CD14-positive monocyte (primary cell): ENCODE measurements at regions not wholly inside any gene's neighbourhood (a gene's known extent, or its start where the extent isn't known, plus 50 kb on each side); places are given as distances from the start of the nearest gene placed in this dataset.

Source experiments
- DNase-seq, 3 donors: peaks; one replicate each; pipeline ENCODE4 v3.0.0-alpha.2; 2011 to 2022
- H2AFZ ChIP-seq: 2 replicates; pipeline ENCODE4 v1.6.0; 2012; ENCODE audit warnings: mild to moderate bottlenecking, low read depth, low read length, inconsistent platforms; ENCODE audit not compliant: insufficient read depth, poor library complexity, severe bottlenecking
- H3K27ac ChIP-seq, 2 donors: 1 replicate in 1 of 2; 2 replicates in 1 of 2; pipeline ENCODE4 v1.5.1; 2012 to 2013; ENCODE audit warnings: low read length in 2 of 2, control low read depth in 1 of 2, inconsistent platforms in 1 of 2, low read depth in 1 of 2, mild to moderate bottlenecking in 1 of 2
- H3K27me3 ChIP-seq, 2 donors: one replicate each; pipeline versions ENCODE4 v1.6.0 to v1.6.1; 2011 to 2013; ENCODE audit warnings: low read length in 2 of 2; ENCODE audit not compliant: control insufficient read depth in 2 of 2, insufficient read depth in 2 of 2
- H3K36me3 ChIP-seq, 2 donors: replicated peaks in 1 of 2; 1 replicate in 1 of 2; 2 replicates in 1 of 2; pipeline versions ENCODE4 v1.5.1 to v1.6.1; 2012 to 2013; ENCODE audit warnings: low read length in 2 of 2, control low read depth in 1 of 2, inconsistent platforms in 1 of 2, mild to moderate bottlenecking in 1 of 2; ENCODE audit not compliant: insufficient read depth in 2 of 2, control insufficient read depth in 1 of 2
- H3K4me1 ChIP-seq, 2 donors: 1 replicate in 1 of 2; 2 replicates in 1 of 2; pipeline versions ENCODE4 v1.5.1 to v1.6.1; 2012 to 2013; ENCODE audit warnings: low read length in 2 of 2, control low read depth in 1 of 2, inconsistent platforms in 1 of 2, mild to moderate bottlenecking in 1 of 2, moderate library complexity in 1 of 2; ENCODE audit not compliant: insufficient read depth in 2 of 2, control insufficient read depth in 1 of 2
- H3K4me2 ChIP-seq: replicated peaks from 2 replicates; pipeline ENCODE3; 2012; ENCODE audit warnings: low read length, moderate library complexity, mild to moderate bottlenecking; ENCODE audit not compliant: poor library complexity, severe bottlenecking; ENCODE audit errors: extremely low read depth
- H3K4me3 ChIP-seq, 3 experiments: fragments of 200-600 bp in 1 of 3; sonication (generic) in 1 of 3; replicated peaks in 1 of 3; 1 replicate in 2 of 3; 2 replicates in 1 of 3; pipeline ENCODE4 v1.5.1; 2011 to 2013; ENCODE audit warnings: low read length in 3 of 3, mild to moderate bottlenecking in 3 of 3, control low read depth in 2 of 3, low read depth in 2 of 3, inconsistent platforms in 1 of 3, moderate library complexity in 1 of 3
- H3K79me2 ChIP-seq: 2 replicates; pipeline ENCODE4 v1.6.0; 2012; ENCODE audit warnings: mild to moderate bottlenecking, control low read depth, inconsistent platforms, low read length, moderate library complexity; ENCODE audit not compliant: insufficient read depth
- H3K9ac ChIP-seq: 2 replicates; pipeline ENCODE4 v1.6.0; 2017; ENCODE audit warnings: low read length, mild to moderate bottlenecking; ENCODE audit not compliant: insufficient read depth, poor library complexity, severe bottlenecking
- H3K9me3 ChIP-seq, 2 donors: replicated peaks in 1 of 2; 1 replicate in 1 of 2; 2 replicates in 1 of 2; pipeline versions ENCODE4 v1.5.1 to v1.6.1; 2012 to 2013; ENCODE audit warnings: low read length in 2 of 2, control low read depth in 1 of 2; ENCODE audit not compliant: control insufficient read depth in 1 of 2, insufficient read depth in 1 of 2
- H4K20me1 ChIP-seq: 2 replicates; pipeline ENCODE4 v1.6.0; 2012; ENCODE audit warnings: mild to moderate bottlenecking, low read length, control low read depth, moderate library complexity; ENCODE audit not compliant: insufficient read depth
- H3K27ac Mint-ChIP-seq, 7 donors: one replicate each; pipeline ENCODE4 v1.8.0; 2020; ENCODE audit warnings: mild to moderate bottlenecking in 7 of 7, mixed read lengths in 7 of 7, moderate library complexity in 6 of 7, inconsistent platforms in 2 of 7
- H3K27me3 Mint-ChIP-seq, 3 donors: one replicate each; pipeline ENCODE4 v1.8.0; 2021 to 2022; ENCODE audit warnings: low read depth in 3 of 3, mild to moderate bottlenecking in 3 of 3, mixed read lengths in 3 of 3, moderate library complexity in 3 of 3, inconsistent platforms in 1 of 3
- H3K36me3 Mint-ChIP-seq, 2 donors: one replicate each; pipeline ENCODE4 v1.8.0; 2020; ENCODE audit warnings: mixed read lengths in 2 of 2, inconsistent platforms in 1 of 2, mild to moderate bottlenecking in 1 of 2
- H3K4me1 Mint-ChIP-seq: one replicate; pipeline ENCODE4 v1.8.0; 2020; ENCODE audit warnings: mild to moderate bottlenecking, mixed read lengths
- H3K4me3 Mint-ChIP-seq, 2 donors: one replicate each; pipeline ENCODE4 v1.8.0; 2020; ENCODE audit warnings: mild to moderate bottlenecking in 2 of 2, mixed read lengths in 2 of 2, moderate library complexity in 1 of 2
- H3K9me3 Mint-ChIP-seq, 7 donors: one replicate each; pipeline ENCODE4 v1.8.0; 2020 to 2022; ENCODE audit warnings: mixed read lengths in 7 of 7, mild to moderate bottlenecking in 6 of 7, moderate library complexity in 6 of 7, inconsistent platforms in 2 of 7
- CTCF ChIP-seq: fragments of 200-600 bp; IDR thresholded peaks from one replicate; pipeline ENCODE4 v1.8.0; 2022; ENCODE audit warnings: antibody characterized with exemption, mild to moderate bottlenecking
- WGBS: methylation state at CpG from one replicate; pipeline ENCODE4 v1.1.5; 2013; ENCODE audit warnings: missing lambda C conversion rate; ENCODE audit not compliant: insufficient coverage; 5-methylcytosine and 5-hydroxymethylcytosine counted together
- intact Hi-C, 2 donors: fragments of 100-400 bp; cut with micrococcal nuclease; formaldehyde crosslinking; loops; one replicate each; pipeline versions ENCODE4 v1.15.0 to v1.15.1; 2023

GRCh38 chr18:46379323-46379950 is 275.3 kb downstream of the HAUS1 start:
- no peak for TF ChIP-seq CTCF
- no peaks in the 10 kb centered on the region for H3K9me3 ChIP-seq
- no peak overlapping the region for H3K4me2 ChIP-seq
- no peak overlapping the region for H3K4me3 ChIP-seq
- no peaks in the 10 kb centered on the region for H4K20me1 ChIP-seq
- Mint-ChIP-seq H3K27me3 (peaks cover 0 to 5% (median 0%) of the 10 kb centered on the region in 3 donors), H3K36me3 (no peaks in the 10 kb centered on the region), H3K9me3 (peaks cover 0 to 2% (median 0%) of the 10 kb centered on the region in 7 donors), H3K4me1 (no peaks in the 10 kb centered on the region), H3K27ac (no peak overlapping the region), H3K4me3 (no peak overlapping the region)
- 85% methylated on average over 4 of the region's 11 CpGs for WGBS
- no peak overlapping the region for H3K9ac ChIP-seq
- H2AFZ ChIP-seq: no peak overlapping the region
- intact Hi-C loops: no loop called here
- H3K27me3 ChIP-seq: no peaks in the 10 kb centered on the region
- H3K4me1 ChIP-seq: no peaks in the 10 kb centered on the region
- H3K27ac ChIP-seq: no peak overlapping the region
- no peaks in the 10 kb centered on the region for H3K36me3 ChIP-seq
- DNase-seq: no peak
- no peaks in the 10 kb centered on the region for H3K79me2 ChIP-seq

- Histone ChIP-seq H2AFZ (no peak overlapping the region), H3K4me3 (no peak overlapping the region), H3K9ac (no peak overlapping the region), H3K79me2 (no peaks in the 10 kb centered on the region), H3K9me3 (no peaks in the 10 kb centered on the region), H3K36me3 (no peaks in the 10 kb centered on the region), H3K4me2 (no peak overlapping the region), H4K20me1 (no peaks in the 10 kb centered on the region), H3K27me3 (no peaks in the 10 kb centered on the region), H3K27ac (no peak overlapping the region), H3K4me1 (no peaks in the 10 kb centered on the region)
- H3K4me1 Mint-ChIP-seq: no peaks in the 10 kb centered on the region
- H3K36me3 Mint-ChIP-seq: no peaks in the 10 kb centered on the region
- H3K27ac Mint-ChIP-seq: no peak overlapping the region
- peaks cover 2 to 9% (median 3%) of the 10 kb centered on the region in 3 donors for H3K27me3 Mint-ChIP-seq
- peaks cover 0 to 1% (median 0%) of the 10 kb centered on the region in 7 donors for H3K9me3 Mint-ChIP-seq
- DNase-seq: no peak
- H3K4me3 Mint-ChIP-seq: no peak overlapping the region
- intact Hi-C loops: no loop called here
- 78% methylated on average over 1 of the region's 2 CpGs for WGBS
- no peak for TF ChIP-seq CTCF
Observed at GRCh38 chr18:46385124-46385523, 271.9 kb downstream of the LOXHD1 start.
